ENCODE measurements at regions not wholly inside any gene's neighbourhood (a gene's known extent, or its start where the extent isn't known, plus 50 kb on each side); places are given as distances from the start of the nearest gene placed in this dataset.

DNA sequence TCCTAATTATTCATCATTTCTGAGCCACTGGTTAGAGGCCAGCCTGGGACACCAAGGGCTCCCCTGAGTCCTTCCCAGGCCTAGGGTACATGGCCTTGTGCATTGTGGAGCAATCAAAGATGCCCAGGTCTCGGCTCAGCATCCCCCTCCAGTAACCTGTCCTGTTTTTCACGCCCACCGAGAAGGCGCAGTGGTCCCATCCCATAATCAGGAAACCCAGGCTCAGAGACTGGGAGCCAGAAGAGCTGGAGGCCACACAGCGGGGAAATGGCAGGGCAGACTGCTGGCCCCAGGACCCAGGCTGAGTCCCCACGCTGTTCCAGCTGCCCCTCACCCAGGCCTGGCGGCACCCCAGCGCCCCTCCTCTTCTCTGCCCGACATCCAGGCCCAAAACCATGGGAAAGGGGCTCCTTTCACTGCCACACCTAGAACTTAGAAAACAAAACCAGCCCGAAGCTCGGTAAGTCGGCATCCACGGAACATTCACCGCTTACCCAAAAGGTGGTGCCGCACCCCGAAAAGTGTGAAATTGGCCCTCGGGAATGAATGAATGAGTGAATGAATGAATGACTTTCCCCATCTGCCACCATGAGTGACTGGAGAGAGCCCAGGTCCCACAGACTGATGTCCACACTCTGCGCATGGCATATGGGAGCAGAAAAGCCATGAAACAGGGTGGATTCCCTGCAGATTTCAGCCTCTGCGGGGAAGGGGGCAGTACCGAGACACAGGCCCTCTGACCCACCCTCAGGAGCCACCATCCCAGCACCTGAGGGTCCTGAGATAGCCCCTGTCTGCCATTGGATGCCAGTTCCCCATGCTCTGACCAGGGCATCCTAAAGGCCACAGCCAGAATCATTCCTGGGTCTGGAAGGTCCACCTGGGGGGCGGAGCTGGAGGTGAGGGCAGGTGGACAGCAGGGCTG lies 132.5 kb downstream of the OLFM1 start:
- DNase-seq, result no peak

DNA sequence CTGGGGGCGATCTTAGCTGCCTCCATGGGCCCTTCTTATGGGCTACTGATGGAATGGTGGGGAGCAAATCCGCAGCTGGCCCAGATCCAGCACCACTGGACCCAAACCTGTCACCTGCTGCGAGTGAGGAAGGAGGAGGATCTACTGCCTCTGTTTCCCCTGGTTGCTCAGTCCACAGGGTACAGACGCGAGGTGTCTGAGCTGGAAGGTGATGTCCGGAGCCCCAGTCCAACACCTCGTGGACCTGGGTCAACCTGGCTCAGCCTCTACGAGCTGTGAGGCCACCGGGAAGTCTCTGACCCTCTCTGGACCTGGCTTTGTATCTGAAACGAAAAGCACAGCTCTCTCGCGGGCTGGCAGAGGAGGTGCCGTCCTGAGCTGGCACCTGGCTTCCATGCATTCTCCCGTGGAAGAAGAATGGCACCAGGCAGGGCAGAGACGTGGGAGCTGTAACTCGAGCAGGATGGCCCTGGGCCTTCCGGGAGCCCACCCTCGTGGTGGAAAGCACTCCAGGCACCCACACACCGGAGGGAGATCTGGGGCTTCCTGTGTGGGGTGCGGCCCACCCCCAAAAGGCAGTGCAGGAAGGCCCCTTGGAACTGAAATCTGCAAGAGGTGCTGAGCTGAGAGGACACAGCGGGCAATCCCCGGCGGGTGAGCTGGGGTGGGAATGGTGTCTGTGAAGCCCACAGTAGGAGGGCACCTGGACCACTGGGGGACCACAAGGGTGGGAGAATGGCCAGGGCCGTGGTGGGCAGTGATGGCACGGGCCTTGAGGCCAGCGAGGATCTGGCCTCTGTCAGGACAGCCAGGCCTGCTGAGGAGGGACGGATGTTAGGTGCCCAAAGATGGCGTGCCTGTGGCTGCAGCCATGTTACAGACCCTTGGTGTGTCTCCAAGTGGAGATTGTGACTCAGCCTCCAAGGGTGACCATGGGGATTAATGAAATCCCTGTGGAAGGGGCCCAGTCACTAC lies 133.4 kb downstream of the OLFM1 start:
- no peak for DNase-seq

DNA sequence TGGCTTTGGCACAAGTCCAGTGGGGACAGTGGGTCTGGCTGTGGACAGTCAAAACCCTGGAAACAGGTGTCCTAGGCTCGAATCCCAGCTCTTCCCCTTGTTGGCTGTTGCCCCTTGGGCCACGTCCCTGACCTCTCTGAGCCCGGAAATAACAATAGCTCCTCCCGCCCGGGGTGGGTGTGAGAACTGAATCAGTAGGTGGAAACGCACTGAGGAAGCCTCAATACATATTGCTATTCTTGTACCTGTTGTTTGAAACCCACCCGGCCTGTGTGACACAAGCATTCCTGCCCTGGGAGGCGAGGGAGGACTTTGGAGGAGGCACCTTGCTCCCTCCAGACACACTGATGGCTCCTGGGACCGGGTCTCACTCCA lies 134.1 kb downstream of the OLFM1 start:
- no peak for DNase-seq

DNA sequence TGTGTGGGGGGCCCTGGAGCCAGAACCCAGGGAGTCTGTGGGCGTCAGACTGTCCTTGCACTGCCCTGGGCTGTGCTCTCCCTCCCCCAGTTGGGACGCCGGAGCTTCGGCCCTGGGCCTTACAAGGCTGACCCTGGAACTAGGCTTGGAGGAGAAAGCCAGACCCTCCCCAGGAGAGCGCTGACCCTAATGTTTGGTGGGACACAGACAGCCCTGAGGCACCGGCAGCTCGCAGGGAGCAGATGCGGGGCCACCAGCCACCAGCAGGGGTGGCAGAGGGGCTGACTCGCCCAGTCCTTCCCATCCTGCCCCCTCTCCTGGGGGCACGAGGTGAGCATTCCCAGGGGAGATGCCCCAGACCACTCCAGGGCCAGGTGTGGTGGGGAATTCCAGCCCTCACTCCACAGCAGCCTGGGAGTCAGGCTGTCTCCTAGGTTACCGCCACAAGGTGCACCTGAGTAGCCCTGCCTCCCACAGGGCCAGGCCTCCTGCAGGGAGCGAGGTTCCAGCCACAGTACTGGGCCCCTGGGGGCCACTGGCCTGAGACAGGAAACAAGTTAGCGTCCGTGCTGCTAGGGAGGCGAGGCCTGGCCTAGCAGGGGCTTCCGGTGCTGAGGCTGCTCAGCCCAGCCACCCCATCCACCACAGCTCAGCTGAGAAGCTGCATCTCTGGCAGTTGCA lies 134.6 kb downstream of the OLFM1 start:
- peak in 1 of 3 donors; percentile 19 for DNase-seq

DNA sequence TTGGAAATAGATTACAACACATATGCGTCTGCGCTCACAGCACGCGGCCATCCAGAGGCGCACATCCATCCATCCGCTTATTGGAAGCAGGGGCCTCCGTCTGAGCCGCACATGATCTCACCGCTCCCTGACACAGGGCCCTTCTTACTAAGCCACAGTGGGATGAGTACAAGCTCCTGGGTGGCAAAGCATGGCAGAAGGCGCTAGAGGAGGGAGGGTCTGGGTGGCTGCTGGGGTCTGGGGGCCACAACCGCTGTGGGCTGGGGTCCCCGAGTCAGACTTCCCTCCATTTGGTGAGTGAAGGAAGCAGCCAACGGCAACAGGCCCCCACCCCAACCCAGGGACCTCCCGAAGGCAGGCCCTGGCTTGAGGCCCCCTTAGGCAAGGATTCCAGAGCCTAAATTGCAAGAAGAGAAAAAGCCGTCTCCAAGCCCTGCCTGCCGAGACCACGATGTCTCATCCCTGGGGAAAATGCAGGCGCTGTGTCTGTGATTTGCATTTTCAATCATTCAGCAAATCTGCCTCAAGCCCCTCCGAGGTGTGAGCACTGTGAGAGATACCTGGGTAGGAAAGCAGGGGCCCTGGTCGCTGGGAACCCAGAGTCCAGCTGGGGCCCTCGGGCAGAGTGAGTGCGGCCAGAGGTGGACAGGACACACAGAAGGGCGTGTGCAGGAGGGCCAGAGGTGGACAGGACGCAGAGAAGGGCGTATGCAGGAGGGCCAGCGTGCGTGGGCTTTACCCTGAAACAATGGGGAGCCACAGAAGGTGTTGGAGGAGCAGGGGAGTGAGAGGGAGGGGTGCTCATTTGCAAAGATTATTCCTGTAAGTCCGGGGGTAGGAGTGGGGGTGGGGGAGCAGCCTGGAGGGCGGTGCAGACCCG lies 135.7 kb downstream of the OLFM1 start:
- DNase-seq, result peak in 1 of 3 donors; percentile 40

DNA sequence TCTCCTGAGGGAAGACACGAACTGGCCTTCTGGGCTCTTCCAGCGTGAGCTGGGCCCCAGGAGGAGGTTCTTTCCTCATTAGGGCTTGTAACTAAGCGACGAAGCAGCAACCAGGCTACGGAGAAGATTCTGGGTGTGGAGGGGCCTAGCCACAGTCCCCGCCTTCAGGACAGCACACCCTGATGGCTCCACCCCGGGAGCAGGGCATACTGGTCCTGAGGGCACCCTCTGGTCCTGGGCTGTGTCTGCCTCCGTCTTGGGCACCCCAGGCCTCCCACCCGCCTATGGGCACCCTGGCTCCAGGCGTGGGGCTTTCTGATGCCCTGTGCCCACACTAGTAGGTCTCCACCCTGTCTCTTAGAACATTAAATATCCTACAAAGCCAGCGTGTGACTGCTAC lies 136.4 kb downstream of the OLFM1 start:
- DNase-seq, result no peak

DNA sequence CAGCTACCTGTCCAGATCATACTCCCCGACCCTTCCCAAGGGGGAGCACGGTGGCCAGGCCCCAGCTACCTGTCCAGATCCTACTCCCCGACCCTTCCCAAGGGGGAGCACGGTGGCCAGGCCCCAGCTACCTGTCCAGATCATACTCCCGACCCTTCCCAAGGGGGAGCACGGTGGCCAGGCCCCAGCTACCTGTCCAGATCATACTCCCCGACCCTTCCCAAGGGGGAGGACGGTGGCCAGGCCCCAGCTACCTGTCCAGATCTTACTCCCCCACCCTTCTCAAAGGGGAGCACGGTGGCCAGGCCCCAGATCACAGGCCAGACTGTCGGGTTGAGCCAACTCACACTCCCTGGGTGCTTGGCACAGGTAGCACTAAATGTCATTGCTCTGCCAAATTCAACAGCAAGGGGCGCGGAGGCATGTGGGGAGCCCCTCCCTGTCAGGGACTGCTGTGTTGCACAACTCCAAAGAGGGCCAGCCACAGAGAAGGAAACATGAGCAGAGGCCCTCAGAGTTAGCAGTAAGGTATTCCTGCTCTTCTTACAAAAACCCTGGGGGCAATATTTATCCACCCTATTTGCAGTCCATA lies 136.9 kb downstream of the OLFM1 start:
- DNase-seq, result no peak

DNA sequence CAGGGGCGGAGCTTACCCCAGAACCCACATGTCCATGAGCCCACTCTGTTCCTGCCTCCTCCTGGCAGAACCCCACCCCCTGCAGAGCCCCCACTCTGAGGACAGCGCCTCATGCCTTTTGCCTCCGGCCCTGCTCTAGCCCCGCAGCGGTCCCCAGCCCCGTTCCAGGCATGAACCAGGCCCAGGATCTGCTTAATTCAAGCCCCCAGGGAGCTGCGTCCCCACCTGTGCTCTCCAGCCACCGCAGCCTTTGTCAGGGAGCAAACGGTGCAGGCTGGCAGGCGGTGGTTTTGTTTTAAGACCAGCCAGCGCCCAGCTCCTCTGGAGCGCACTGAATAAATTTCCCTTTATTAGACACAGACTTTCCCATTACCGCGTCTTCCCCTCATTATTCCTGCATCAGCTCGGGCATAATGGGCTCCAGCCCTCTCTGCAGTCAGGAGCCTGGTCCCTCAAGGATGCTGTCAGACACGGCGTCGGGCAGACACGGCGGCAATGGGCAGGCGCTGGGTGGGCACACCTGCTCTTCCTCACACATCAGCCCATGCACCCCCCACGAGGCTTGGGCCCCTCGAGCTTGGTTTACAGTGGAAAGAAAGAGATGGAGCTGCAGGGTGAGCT lies 137.6 kb downstream of the OLFM1 start:
- DNase-seq, result no peak

DNA sequence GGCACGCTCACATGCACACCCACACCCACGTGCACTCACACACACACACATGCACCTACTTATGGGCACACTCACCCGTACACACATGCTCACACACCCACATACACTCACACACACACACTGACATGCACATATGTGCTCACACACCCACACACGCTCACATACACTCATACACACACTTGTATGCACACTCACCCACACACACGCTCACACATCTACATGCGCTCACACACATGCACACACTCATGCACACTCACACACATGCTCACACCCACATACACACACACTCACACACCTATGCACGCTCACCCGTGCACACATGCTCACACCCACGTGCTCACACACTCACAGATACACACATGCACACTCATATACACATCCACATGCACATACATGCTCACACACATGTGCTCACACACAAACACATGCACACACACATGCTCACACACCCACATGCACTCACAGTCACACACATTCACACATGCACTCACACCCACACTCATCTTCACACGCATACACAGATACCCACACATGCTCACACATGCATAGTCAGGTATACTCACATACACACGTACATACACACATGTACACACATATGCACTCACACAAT lies 138.3 kb downstream of the OLFM1 start:
- DNase-seq, result no peak

DNA sequence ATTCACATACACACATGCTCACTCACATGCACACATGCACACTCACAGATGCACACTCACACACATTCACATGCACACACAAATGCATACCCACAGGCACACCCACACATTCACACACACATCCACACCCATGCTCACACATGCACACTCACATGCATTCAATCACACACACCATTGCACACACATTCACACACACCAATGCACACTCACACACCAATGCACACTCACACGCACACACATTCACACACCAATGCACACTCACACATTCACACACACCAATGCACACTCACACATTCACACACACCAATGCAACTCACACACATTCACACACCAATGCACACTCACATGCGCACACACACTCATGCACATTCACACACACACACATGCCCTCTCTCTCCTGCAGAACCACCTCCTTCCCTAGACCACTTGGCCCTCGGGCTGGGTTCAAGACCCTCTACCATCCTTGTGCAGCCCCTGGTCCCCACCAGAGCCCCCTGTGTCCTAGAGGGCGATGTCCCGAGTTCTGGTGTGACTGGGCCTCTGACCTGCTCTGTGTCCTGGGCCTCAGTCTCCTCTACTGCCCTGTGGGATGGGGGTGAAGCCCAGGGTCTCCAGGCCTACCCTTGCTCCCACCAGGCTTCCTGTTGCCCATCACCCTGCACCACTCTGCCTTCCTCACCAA lies 139.0 kb downstream of the OLFM1 start:
- DNase-seq, result no peak

DNA sequence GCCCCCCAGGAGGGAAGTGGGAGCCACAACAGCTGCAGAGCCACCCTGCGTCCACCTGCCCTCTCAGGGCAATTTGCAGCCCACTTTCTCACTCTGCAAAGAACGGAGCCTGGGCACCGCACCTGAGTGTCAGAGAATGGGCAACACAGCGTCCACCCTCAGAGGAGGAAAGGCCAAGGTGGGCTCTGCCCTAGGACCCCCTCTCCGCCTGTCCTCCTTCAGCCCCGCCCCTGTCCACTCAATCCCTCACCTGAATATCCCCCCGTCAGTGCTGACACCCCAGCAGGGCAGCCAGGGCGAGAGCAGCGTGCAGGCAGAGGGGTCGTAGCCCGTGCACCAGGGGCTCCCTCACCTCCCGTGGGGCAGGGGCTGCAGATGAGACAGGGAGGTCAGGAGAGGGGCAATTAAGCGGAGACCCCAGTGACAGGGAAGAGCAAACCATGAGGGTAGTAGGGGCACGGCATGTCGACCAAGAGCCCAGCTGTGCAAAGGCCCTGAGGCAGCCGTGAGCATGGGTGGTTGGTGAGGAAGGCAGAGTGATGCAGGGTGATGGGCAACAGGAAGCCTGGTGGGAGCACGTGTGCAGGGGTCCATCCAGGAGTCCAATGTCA lies 140.3 kb downstream of the OLFM1 start:
- no peak for DNase-seq

DNA sequence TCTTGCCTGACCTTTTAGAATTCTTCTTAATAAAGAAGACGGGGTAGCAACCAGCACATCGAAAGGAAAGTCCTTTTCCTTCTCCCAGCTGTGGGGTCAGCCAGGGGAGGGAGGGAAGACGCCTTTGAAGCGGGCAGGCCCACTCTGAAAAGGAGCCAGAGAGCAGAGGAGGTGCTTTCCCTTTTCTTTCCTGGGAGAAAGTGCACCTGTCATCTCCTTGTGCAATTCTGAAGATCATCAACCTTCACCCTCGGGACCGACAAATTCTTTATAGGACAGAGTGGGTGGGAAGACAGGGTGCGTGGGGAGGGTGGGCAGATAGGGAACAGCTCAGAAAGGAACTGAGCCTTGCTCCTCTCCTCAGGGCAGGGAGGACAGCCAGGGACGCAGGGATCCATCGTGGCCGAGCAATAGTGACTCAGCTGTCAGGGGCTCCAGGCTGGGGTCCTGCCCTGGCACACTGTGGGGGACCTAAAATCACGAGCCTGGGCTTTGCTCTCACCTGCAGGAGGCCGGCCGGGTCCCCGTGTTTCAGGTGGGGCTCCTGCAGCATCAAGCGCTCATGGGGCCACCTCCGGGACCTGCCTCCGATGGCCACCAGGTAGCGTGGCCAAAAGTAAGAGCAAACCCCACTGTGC lies 141.0 kb downstream of the OLFM1 start:
- no peak for DNase-seq

DNA sequence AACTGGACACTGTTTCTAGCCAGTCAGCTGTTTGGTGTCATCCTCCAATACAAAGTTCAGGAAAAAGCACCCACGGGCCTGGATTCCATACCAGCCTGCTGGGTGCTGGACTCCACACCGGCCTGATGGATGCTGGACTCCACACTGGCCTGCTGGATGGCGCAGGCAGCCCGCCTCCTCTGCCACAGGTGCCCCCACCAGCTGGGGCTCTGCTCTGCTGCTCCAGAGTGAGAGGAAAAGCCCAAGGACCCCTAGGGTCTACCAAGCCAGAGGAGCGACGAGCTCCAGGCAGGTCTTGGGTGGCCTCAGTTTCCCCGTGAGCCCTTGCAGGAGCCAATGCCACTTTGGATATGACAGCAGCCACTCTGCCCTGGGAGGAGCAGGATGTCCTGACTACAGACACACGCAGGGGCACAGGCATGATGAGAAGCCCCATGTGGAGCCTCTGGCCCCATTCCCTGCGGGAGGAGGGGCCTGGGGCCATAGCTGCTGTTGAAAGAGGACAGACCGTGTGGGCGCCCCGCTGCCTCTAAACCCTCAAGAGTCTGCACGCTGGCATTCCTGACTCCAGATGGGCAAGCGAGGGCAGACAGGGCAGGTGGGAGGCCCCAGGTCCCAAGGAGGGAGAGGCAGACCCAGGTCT lies 141.6 kb downstream of the OLFM1 start:
- no peak for DNase-seq

DNA sequence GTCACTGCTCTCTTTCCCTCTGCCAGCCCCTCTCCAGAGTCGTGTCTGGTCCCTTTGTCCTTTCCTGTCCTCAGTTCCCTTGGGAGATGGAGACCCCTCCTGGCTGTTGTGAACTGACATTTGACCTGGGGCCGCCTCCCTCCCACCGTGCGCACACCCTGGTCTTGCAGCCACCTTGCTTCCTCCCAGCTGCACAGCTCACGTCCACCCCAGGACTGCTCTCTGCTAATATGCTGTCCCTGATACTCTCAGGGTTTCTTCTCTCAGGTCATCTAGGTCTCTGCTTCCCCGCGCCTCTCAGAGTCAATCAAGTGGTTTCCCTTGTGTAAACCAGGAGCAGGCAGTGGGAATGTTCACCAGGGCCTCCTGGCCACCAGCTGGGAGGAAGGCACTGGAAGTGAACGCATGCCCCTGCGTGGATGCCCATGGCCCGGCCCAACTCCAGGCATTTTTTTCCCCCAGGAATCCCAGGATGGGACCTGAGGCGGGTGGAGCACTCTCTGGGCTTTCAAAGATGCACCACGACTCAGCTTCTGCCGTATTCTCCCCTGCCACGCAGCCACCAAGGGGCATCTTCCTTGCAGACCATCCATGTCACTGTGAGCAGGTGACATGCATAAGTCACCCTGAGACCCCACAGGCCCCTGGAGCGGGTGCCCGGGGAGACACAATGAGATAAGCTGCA lies 142.4 kb downstream of the OLFM1 start:
- no peak for DNase-seq

DNA sequence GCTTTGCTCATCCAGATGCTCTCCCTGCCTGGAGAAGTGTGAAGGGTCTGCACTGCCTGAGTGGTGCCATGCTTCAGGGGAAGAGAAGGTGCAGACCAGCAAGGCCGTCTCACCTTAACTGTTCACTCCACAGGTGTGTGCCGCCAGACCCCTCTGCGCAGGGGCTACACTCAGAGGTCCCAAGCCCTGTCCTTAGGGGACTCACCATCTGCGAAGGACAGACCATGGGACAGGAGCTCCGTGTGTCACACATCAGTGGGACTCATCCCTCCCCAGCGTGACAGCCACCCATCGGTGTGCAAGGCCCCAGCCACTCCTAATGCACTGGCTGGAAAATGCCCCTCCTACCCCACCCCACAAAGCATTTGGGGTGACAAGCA lies 142.9 kb downstream of the OLFM1 start:
- no peak for DNase-seq

DNA sequence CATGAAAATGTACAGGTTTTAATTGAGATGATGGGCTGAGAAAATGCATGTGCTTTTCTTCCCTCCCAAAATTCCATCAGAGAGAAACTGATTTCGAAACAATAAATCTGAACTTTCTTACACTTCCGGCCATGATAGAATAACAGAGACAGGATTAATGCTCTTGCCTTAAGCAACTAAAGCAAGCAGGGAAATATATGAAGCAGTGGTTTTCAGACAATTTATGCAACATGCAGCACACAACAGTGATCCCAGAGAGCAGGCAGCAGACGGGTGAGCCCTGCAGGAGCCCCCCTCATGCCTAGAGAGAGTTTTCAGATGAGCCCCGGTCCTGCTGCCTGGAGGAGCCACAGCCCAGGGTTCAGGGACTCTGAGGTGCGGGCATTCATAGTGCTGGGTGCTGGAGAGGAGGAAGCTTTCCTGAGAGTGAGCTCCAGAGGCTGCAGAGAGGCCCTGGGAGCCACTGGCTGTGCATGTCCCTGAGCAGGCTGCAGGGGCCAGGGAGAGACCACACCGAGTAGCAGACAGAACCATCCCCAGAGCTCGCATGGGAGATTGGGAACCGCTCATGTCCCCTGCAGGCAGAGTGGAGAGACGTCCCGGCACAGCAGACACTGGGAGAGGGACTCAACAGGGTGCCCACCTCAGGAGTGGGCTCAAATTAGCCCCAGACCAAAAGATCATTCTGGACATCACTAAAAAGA lies 143.5 kb downstream of the OLFM1 start:
- no peak for DNase-seq
